MM.1S (cell line): ENCODE measurements at regions not wholly inside any gene's neighbourhood (a gene's known extent, or its start where the extent isn't known, plus 50 kb on each side); places are given as distances from the start of the nearest gene placed in this dataset.

Experiments
- DNase-seq: peaks from one replicate; pipeline ENCODE4 v3.0.0-alpha.2; 2015
- H2AFZ ChIP-seq: fragments of 300-600 bp; sonication (generic); 2 replicates; pipeline ENCODE4 v1.6.0; 2016; ENCODE audit warnings: antibody characterized with exemption, low read length
- H3F3A ChIP-seq: fragments of 300-600 bp; sonication (generic); 2 replicates; pipeline ENCODE4 v1.6.1; 2016; ENCODE audit warnings: mild to moderate bottlenecking, antibody characterized with exemption, low read length, moderate library complexity, mixed read lengths; ENCODE audit not compliant: insufficient read depth
- H3K27ac ChIP-seq: fragments of 300-600 bp; sonication (generic); 2 replicates; pipeline ENCODE4 v1.5.1; 2016; ENCODE audit warnings: mild to moderate bottlenecking, low read length
- H3K27me3 ChIP-seq: fragments of 300-600 bp; sonication (generic); replicated peaks from 2 replicates; pipeline ENCODE4 v1.6.0; 2016; ENCODE audit warnings: low read length; ENCODE audit not compliant: insufficient read depth
- H3K36me3 ChIP-seq: fragments of 300-600 bp; sonication (generic); replicated peaks from 2 replicates; pipeline ENCODE4 v1.6.1; 2016; ENCODE audit warnings: mild to moderate bottlenecking, low read length, mixed read lengths; ENCODE audit not compliant: insufficient read depth
- H3K4me1 ChIP-seq: fragments of 300-600 bp; sonication (generic); 2 replicates; pipeline ENCODE4 v1.6.1; 2016; ENCODE audit warnings: low read length, mixed read lengths
- H3K4me2 ChIP-seq: fragments of 300-600 bp; sonication (generic); 2 replicates; pipeline ENCODE4 v1.6.0; 2016; ENCODE audit warnings: low read depth, low read length
- H3K4me3 ChIP-seq: fragments of 300-600 bp; sonication (generic); 2 replicates; pipeline ENCODE4 v1.5.1; 2016; ENCODE audit warnings: low read length, mixed read lengths
- H3K79me2 ChIP-seq: fragments of 300-600 bp; sonication (generic); 2 replicates; pipeline ENCODE4 v1.6.1; 2016; ENCODE audit warnings: mixed run types, low read length, mixed read lengths
- H3K9ac ChIP-seq: fragments of 300-600 bp; sonication (generic); 2 replicates; pipeline ENCODE4 v1.6.1; 2016; ENCODE audit warnings: low read length, mixed read lengths
- H3K9me2 ChIP-seq: fragments of 300-600 bp; sonication (generic); replicated peaks from 2 replicates; pipeline ENCODE4 v1.6.1; 2016; ENCODE audit warnings: mild to moderate bottlenecking, low read length, mixed read lengths; ENCODE audit not compliant: insufficient read depth
- H3K9me3 ChIP-seq: fragments of 300-600 bp; sonication (generic); replicated peaks from 2 replicates; pipeline ENCODE4 v1.6.1; 2016; ENCODE audit warnings: mild to moderate bottlenecking, low read length, mixed read lengths; ENCODE audit not compliant: insufficient read depth
- H4K20me1 ChIP-seq: fragments of 300-600 bp; sonication (generic); 2 replicates; pipeline ENCODE4 v1.6.1; 2016; ENCODE audit warnings: mild to moderate bottlenecking, low read length, moderate library complexity, mixed read lengths; ENCODE audit not compliant: insufficient read depth
- EZH2 ChIP-seq: fragments of 300-600 bp; sonication (generic); optimal IDR thresholded peaks from 2 replicates; pipeline ENCODE3; 2017; ENCODE audit warnings: low read depth, mild to moderate bottlenecking, antibody characterized with exemption, low read length, mixed read lengths
- EZH2phosphoT487 ChIP-seq: fragments of 300-600 bp; sonication (generic); IDR thresholded peaks from 2 replicates; pipeline ENCODE4 v1.6.1; 2018; ENCODE audit warnings: antibody characterized with exemption, low read length
- TF ChIP-seq, protein P1 (sequence below): fragments of 300-600 bp; sonication (generic); IDR thresholded peaks from 2 replicates; pipeline ENCODE4 v1.5.1; 2016; ENCODE audit warnings: antibody characterized with exemption, low read length, mixed read lengths

DNA sequence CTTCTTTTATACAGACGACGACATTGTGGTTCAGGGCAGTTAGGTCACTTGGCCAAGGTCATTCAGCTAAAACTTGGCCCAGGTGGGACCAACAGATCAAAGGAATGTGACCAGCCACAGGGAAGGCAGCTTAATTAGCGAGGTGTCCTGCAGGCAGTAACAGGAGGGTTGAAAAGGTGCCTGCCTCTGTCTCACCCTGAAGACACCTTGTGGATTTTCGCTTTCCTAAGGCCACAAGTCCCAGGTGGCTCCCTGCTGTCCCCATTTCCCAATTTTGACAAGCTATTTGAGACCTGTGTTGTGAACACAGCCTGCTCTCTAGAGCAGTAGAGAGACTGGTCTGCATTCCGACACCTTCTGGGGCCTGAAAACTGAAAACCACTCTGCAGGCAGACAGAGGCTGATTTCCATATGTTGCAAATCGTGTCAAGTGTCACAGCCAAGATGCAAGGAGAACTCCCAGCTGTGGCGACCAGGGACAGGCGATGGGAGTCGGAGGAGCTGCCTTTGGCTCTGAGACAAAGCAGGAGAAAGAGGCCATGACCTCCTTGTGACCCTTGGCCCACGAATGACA, 593.1 kb upstream of the CDH5 start:
- H3K9me3 ChIP-seq = no peaks in the 10 kb centered on the region
- H3K79me2 ChIP-seq = no peaks in the 10 kb centered on the region
- H3K27ac ChIP-seq = peak overlapping the region; percentile 41; the same call in 1 of the 2 replicates
- TF ChIP-seq EZH2 = no peak
- TF ChIP-seq, protein P1, sequence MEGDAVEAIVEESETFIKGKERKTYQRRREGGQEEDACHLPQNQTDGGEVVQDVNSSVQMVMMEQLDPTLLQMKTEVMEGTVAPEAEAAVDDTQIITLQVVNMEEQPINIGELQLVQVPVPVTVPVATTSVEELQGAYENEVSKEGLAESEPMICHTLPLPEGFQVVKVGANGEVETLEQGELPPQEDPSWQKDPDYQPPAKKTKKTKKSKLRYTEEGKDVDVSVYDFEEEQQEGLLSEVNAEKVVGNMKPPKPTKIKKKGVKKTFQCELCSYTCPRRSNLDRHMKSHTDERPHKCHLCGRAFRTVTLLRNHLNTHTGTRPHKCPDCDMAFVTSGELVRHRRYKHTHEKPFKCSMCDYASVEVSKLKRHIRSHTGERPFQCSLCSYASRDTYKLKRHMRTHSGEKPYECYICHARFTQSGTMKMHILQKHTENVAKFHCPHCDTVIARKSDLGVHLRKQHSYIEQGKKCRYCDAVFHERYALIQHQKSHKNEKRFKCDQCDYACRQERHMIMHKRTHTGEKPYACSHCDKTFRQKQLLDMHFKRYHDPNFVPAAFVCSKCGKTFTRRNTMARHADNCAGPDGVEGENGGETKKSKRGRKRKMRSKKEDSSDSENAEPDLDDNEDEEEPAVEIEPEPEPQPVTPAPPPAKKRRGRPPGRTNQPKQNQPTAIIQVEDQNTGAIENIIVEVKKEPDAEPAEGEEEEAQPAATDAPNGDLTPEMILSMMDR = no peak
- no peak for TF ChIP-seq EZH2phosphoT487
- H3K27me3 ChIP-seq = no peaks in the 10 kb centered on the region
- DNase-seq = peak; percentile 49
- H3K36me3 ChIP-seq = no peaks in the 10 kb centered on the region
- H3K9ac ChIP-seq = no peak overlapping the region
- 0 out of 2 replicates have a peak overlapping the region, but pooled peaks have one; percentile 6 for H2AFZ ChIP-seq
- peak overlapping the region; percentile 2 for H3K4me2 ChIP-seq
- no peaks in the 10 kb centered on the region for H4K20me1 ChIP-seq
- H3K9me2 ChIP-seq = no peaks in the 10 kb centered on the region
- H3K4me3 ChIP-seq = no peak overlapping the region
- H3F3A ChIP-seq = no peaks in the 10 kb centered on the region
- H3K4me1 ChIP-seq = 0 out of 2 replicates have a peak, but pooled peaks cover 6% of the 10 kb centered on the region

GRCh38 chr16:65772134-65772732, 594.3 kb upstream of the CDH5 start:
- Histone ChIP-seq H3K27ac (no peak overlapping the region), H2AFZ (no peak overlapping the region), H3K36me3 (no peaks in the 10 kb centered on the region), H3K4me3 (no peak overlapping the region), H3K9me2 (no peaks in the 10 kb centered on the region), H3K79me2 (no peaks in the 10 kb centered on the region), H3F3A (no peaks in the 10 kb centered on the region), H4K20me1 (no peaks in the 10 kb centered on the region), H3K4me1 (0 out of 2 replicates have a peak, but pooled peaks cover 6% of the 10 kb centered on the region), H3K9me3 (no peaks in the 10 kb centered on the region), H3K9ac (no peak overlapping the region), H3K27me3 (no peaks in the 10 kb centered on the region), H3K4me2 (no peak overlapping the region)
- TF ChIP-seq EZH2phosphoT487 (no peak), EZH2 (no peak)
- TF ChIP-seq, protein P1 = no peak
- no peak for DNase-seq

DNA sequence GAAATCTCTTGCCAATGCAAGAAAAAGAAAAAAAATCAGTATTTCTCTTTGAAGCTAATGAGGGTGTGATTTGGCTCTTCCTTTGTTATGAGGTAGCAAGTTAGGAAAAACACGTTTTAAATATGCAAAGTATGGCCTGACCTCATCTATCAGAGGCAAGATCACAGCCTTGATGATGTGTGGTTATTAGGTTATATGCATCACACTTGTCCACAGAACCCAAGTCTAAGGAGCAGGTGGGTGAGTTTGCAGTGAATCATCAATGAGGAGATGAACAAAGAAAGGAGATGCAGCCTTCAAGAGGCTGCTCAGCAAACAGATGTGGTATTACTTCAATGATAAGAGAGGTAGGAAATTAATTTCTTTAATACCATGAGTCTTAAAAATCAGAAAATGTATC, 594.8 kb upstream of the CDH5 start:
- Histone ChIP-seq H3K4me1 (0 out of 2 replicates have a peak, but pooled peaks cover 6% of the 10 kb centered on the region), H3K9me3 (no peaks in the 10 kb centered on the region), H3K4me3 (no peak overlapping the region), H3K9ac (no peak overlapping the region), H2AFZ (no peak overlapping the region), H3K4me2 (no peak overlapping the region), H3F3A (no peaks in the 10 kb centered on the region), H3K79me2 (no peaks in the 10 kb centered on the region), H4K20me1 (no peaks in the 10 kb centered on the region), H3K9me2 (no peaks in the 10 kb centered on the region), H3K27ac (no peak overlapping the region), H3K27me3 (no peaks in the 10 kb centered on the region), H3K36me3 (no peaks in the 10 kb centered on the region)
- TF ChIP-seq EZH2phosphoT487 = no peak
- no peak for TF ChIP-seq EZH2
- TF ChIP-seq, protein P1 = no peak
- no peak for DNase-seq
